IMR-90 (cell line): ENCODE measurements at regions not wholly inside any gene's neighbourhood (a gene's known extent, or its start where the extent isn't known, plus 50 kb on each side); places are given as distances from the start of the nearest gene placed in this dataset.

Experiments used
- ATAC-seq: fragments of 200-7000 bp; cut with Tn5 transposase; 2 replicates; pipeline ENCODE4 v1.9.1; 2020; ENCODE audit warnings: low read depth, mild to moderate bottlenecking, moderate library complexity
- BruUV-seq: library from RNA; stranded (reverse); fragments of 400-500 nt; replicated peaks from 2 replicates; lab custom pipeline; 2021; lab: Mats Ljungman, UMichigan
- CTCF ChIA-PET: fragments of 300-600 bp; formaldehyde crosslinking; extraction: SDS; loops from one replicate; lab custom pipeline; 2021; ENCODE audit warnings: antibody characterized with exemption; lab: Yijun Ruan, JAX
- POLR2A ChIA-PET: fragments of 300-600 bp; sonication (Branson Sonifier 250); formaldehyde crosslinking; loops from one replicate; lab custom pipeline; 2022; ENCODE audit warnings: antibody characterized with exemption; ENCODE audit not compliant: unreplicated experiment; lab: Charles Lee
- DNase-seq: peaks from one replicate; pipeline ENCODE4 v3.0.0; 2013
- H2AFZ ChIP-seq: replicated peaks from 2 replicates; pipeline ENCODE3; 2013; ENCODE audit warnings: low read length, mild to moderate bottlenecking; ENCODE audit not compliant: poor library complexity
- H2AK5ac ChIP-seq: 2 replicates; pipeline ENCODE4 v1.6.1; 2013; ENCODE audit warnings: low read depth, low read length, inconsistent platforms
- H2AK9ac ChIP-seq: replicated peaks from 2 replicates; pipeline ENCODE3; 2013; ENCODE audit warnings: mild to moderate bottlenecking, low read depth, low read length, moderate library complexity; ENCODE audit not compliant: poor library complexity
- H2BK120ac ChIP-seq: 2 replicates; pipeline ENCODE4 v1.6.1; 2013; ENCODE audit warnings: low read depth, low read length, inconsistent platforms
- H2BK15ac ChIP-seq: 3 replicates; pipeline ENCODE4 v1.6.1; 2013; ENCODE audit warnings: low read depth, low read length, inconsistent platforms
- H2BK20ac ChIP-seq: 2 replicates; pipeline ENCODE4 v1.6.1; 2013; ENCODE audit warnings: low read depth, mild to moderate bottlenecking, inconsistent platforms, low read length, moderate library complexity
- H2BK5ac ChIP-seq: 2 replicates; pipeline ENCODE4 v1.6.1; 2013; ENCODE audit warnings: mild to moderate bottlenecking, low read depth, low read length, inconsistent platforms; ENCODE audit not compliant: poor library complexity, severe bottlenecking
- H3K14ac ChIP-seq: replicated peaks from 2 replicates; pipeline ENCODE4 v1.6.1; 2013; ENCODE audit warnings: low read depth, low read length, inconsistent platforms
- H3K18ac ChIP-seq: 2 replicates; pipeline ENCODE4 v1.6.1; 2013; ENCODE audit warnings: low read depth, low read length, control low read depth
- H3K23ac ChIP-seq: 2 replicates; pipeline ENCODE4 v1.6.1; 2013; ENCODE audit warnings: low read depth, low read length, inconsistent platforms
- H3K27ac ChIP-seq: 2 replicates; pipeline ENCODE4 v1.5.1; 2013; ENCODE audit warnings: mild to moderate bottlenecking, control low read depth, low read length; ENCODE audit not compliant: insufficient read depth
- H3K27me3 ChIP-seq: 2 replicates; pipeline ENCODE4 v1.6.1; 2013; ENCODE audit warnings: low read length; ENCODE audit not compliant: control insufficient read depth, insufficient read depth
- H3K36me3 ChIP-seq: 2 replicates; pipeline ENCODE4 v1.6.1; 2013; ENCODE audit warnings: low read length, mixed read lengths; ENCODE audit not compliant: control insufficient read depth, insufficient read depth
- H3K4ac ChIP-seq: 2 replicates; pipeline ENCODE4 v1.6.1; 2013; ENCODE audit warnings: low read depth, low read length, inconsistent platforms
- H3K4me1 ChIP-seq: 2 replicates; pipeline ENCODE4 v1.6.1; 2013; ENCODE audit warnings: low read length, mixed read lengths; ENCODE audit not compliant: control insufficient read depth, insufficient read depth
- H3K4me2 ChIP-seq: 2 replicates; pipeline ENCODE4 v1.6.1; 2013; ENCODE audit warnings: low read depth, mild to moderate bottlenecking, control low read depth, low read length, moderate library complexity
- H3K4me3 ChIP-seq: 2 replicates; pipeline ENCODE4 v1.5.1; 2013; ENCODE audit warnings: low read depth, mild to moderate bottlenecking, control low read depth, low read length, moderate library complexity; ENCODE audit not compliant: insufficient read depth
- H3K56ac ChIP-seq: 2 replicates; pipeline ENCODE4 v1.6.1; 2013; ENCODE audit warnings: low read length, inconsistent platforms; ENCODE audit not compliant: insufficient read depth; ENCODE audit errors: extremely low read depth
- H3K79me1 ChIP-seq, 2 experiments: 2 replicates each; pipeline ENCODE4 v1.6.1; 2013; ENCODE audit warnings: low read length in 2 of 2, inconsistent platforms in 1 of 2, low read depth in 1 of 2
- H3K9ac ChIP-seq: 2 replicates; pipeline ENCODE4 v1.6.1; 2013; ENCODE audit warnings: low read depth, low read length, control low read depth
- H3K9me1 ChIP-seq: 2 replicates; pipeline ENCODE4 v1.6.1; 2013; ENCODE audit warnings: low read length, inconsistent platforms; ENCODE audit not compliant: insufficient read depth
- H3K9me3 ChIP-seq: 2 replicates; pipeline ENCODE4 v1.6.1; 2013; ENCODE audit warnings: low read length; ENCODE audit not compliant: control insufficient read depth, insufficient read depth
- H4K20me1 ChIP-seq: 2 replicates; pipeline ENCODE4 v1.6.1; 2013; ENCODE audit warnings: low read length, inconsistent platforms; ENCODE audit not compliant: insufficient read depth
- H4K5ac ChIP-seq: 2 replicates; pipeline ENCODE4 v1.6.1; 2013; ENCODE audit warnings: mild to moderate bottlenecking, low read depth, low read length, control low read depth
- H4K8ac ChIP-seq, 2 experiments: 2 replicates each; pipeline ENCODE4 v1.6.1; 2013; ENCODE audit warnings: low read depth in 2 of 2, low read length in 2 of 2, control low read depth in 1 of 2, inconsistent platforms in 1 of 2
- H4K91ac ChIP-seq: 2 replicates; pipeline ENCODE4 v1.6.1; 2013; ENCODE audit warnings: low read depth, low read length, inconsistent platforms; ENCODE audit not compliant: insufficient read depth
- BHLHE40 ChIP-seq: fragments of 150-350 bp; IDR thresholded peaks from 2 replicates; pipeline ENCODE4 v1.6.1; 2016; ENCODE audit warnings: mild to moderate bottlenecking, low read depth, low read length
- CEBPB ChIP-seq: IDR thresholded peaks from 2 replicates; pipeline ENCODE4 v1.6.1; 2012; ENCODE audit warnings: low read depth, low read length, improper control_type of control experiment
- CTCF ChIP-seq: conservative IDR thresholded peaks from 2 replicates; pipeline ENCODE4 v1.5.1; 2012; ENCODE audit warnings: mild to moderate bottlenecking, low read depth, low read length, improper control_type of control experiment
- MAZ ChIP-seq: IDR thresholded peaks from 2 replicates; pipeline ENCODE4 v1.6.1; 2012; ENCODE audit warnings: low read depth, mild to moderate bottlenecking, low read length, improper control_type of control experiment, moderate library complexity, borderline replicate concordance
- NFE2L2 ChIP-seq: fragments of 150-350 bp; IDR thresholded peaks from 2 replicates; pipeline ENCODE4 v1.6.1; 2016; ENCODE audit warnings: low read depth, mild to moderate bottlenecking, low read length
- RCOR1 ChIP-seq: IDR thresholded peaks from 2 replicates; pipeline ENCODE4 v1.6.1; 2012; ENCODE audit warnings: mild to moderate bottlenecking, low read length, improper control_type of control experiment; ENCODE audit not compliant: insufficient replicate concordance
- RFX5 ChIP-seq: IDR thresholded peaks from 2 replicates; pipeline ENCODE4 v1.8.0; 2012; ENCODE audit warnings: low read depth, mild to moderate bottlenecking, low read length, moderate library complexity
- WGBS, 2 experiments: methylation state at CpG; one replicate each; pipeline versions ENCODE4 v1.1.5 to v1.1.7; 2013; ENCODE audit warnings: missing lambda C conversion rate in 2 of 2; ENCODE audit not compliant: insufficient read length in 1 of 2; ENCODE audit errors: extremely low coverage in 2 of 2; 5-methylcytosine and 5-hydroxymethylcytosine counted together
- dilution Hi-C: fragments of 300-500 bp; cut with HindIII; formaldehyde crosslinking; loops from one replicate; pipeline ENCODE4 v1.14.3; 2018; ENCODE audit warnings: low sequenced_read_pairs; ENCODE audit not compliant: unreplicated experiment
- in situ Hi-C: fragments of 300-500 bp; cut with MboI; formaldehyde crosslinking; loops from 3 replicates; pipeline ENCODE4 v1.14.3; 2019; ENCODE audit warnings: low sequenced_read_pairs, inconsistent platforms, mixed read lengths
- intact Hi-C: fragments of 100-400 bp; cut with micrococcal nuclease; formaldehyde crosslinking; loops from 2 replicates; pipeline ENCODE4 v1.10.0; 2022

- no CpG with 5 or more reads among the region's 2 CpGs for WGBS, 2 experiments
- ChIA-PET CTCF (no interaction called here), POLR2A (no interaction called here)
- intact Hi-C loops (no loop called here), in situ Hi-C loops (no loop called here), dilution Hi-C loops (no loop called here)
- no TSS peak for BruUV-seq
- Histone ChIP-seq H3K4me1 (no peaks in the 10 kb centered on the region), H2BK120ac (no peak overlapping the region), H3K36me3 (no peaks in the 10 kb centered on the region), H3K79me1 (no peaks in the 10 kb centered on the region), H2AFZ (no peak overlapping the region), H3K4me2 (no peak overlapping the region), H2BK20ac (no peak overlapping the region), H3K18ac (no peak overlapping the region), H3K14ac (no peak overlapping the region), H4K20me1 (no peaks in the 10 kb centered on the region), H3K9ac (no peak overlapping the region), H3K27me3 (no peaks in the 10 kb centered on the region), H4K5ac (no peak overlapping the region), H3K9me3 (no peaks in the 10 kb centered on the region; the same call in 1 of the 2 replicates), H4K8ac (no peak overlapping the region), H3K9me1 (no peaks in the 10 kb centered on the region), H3K4ac (no peak overlapping the region), H2BK5ac (no peak overlapping the region), H3K4me3 (no peak overlapping the region), H3K23ac (no peak overlapping the region), H2AK5ac (no peak overlapping the region), H4K91ac (no peak overlapping the region), H2AK9ac (no peak overlapping the region), H3K27ac (no peak overlapping the region), H2BK15ac (no peak overlapping the region), H3K56ac (no peak overlapping the region)
- no peak for ATAC-seq
- DNase-seq, result no peak
- TF ChIP-seq RFX5 (no peak), MAZ (no peak), RCOR1 (no peak), BHLHE40 (no peak), NFE2L2 (no peak), CEBPB (no peak), CTCF (no peak)
Observed at GRCh38 chr5:88118179-88118578, 150.5 kb downstream of the TMEM161B start.
